ENCODE measurements at regions not wholly inside any gene's neighbourhood (a gene's known extent, or its start where the extent isn't known, plus 50 kb on each side); places are given as distances from the start of the nearest gene placed in this dataset.

- H4K8ac ChIP-seq (ENCODE audit: low read length), result no peak overlapping the region
- no peaks in the 10 kb centered on the region for H3K9me3 ChIP-seq (ENCODE audit: control insufficient read depth, low read length)
- H3K4me1 ChIP-seq (ENCODE audit: control insufficient read depth, insufficient read depth, low read depth, low read length), result no peaks in the 10 kb centered on the region
- H2BK15ac ChIP-seq (ENCODE audit: low read depth, poor library complexity, severe bottlenecking), result no peak overlapping the region
- H3K79me1 ChIP-seq (replicated peaks; ENCODE audit: low read length, poor library complexity, severe bottlenecking), result no peaks in the 10 kb centered on the region
- no peak for DNase-seq
- H2AK5ac ChIP-seq (ENCODE audit: low read length, severe bottlenecking), result no peak overlapping the region
- H3K4me2 ChIP-seq (ENCODE audit: low read length, poor library complexity, severe bottlenecking), result no peak overlapping the region
- H2BK120ac ChIP-seq (ENCODE audit: low read depth, low read length), result no peak overlapping the region
- H3K23ac ChIP-seq (ENCODE audit: low read length in 2 of 2), result no peak overlapping the region
- no peaks in the 10 kb centered on the region for H3K27me3 ChIP-seq (ENCODE audit: control insufficient read depth in 1 of 2, insufficient read depth in 1 of 2, low read length in 2 of 2)
- H4K91ac ChIP-seq (ENCODE audit: low read length), result no peak overlapping the region
- H3K14ac ChIP-seq (ENCODE audit: low read length in 2 of 2), result no peak overlapping the region
- H2AFZ ChIP-seq (ENCODE audit: low read depth, low read length), result no peak overlapping the region
- no peak overlapping the region for H2BK5ac ChIP-seq (ENCODE audit: low read depth, low read length, poor library complexity, severe bottlenecking)
- H3K4me3 ChIP-seq (ENCODE audit: insufficient read depth in 1 of 2, low read depth in 1 of 2, low read length in 2 of 2), result no peak overlapping the region
- H3K36me3 ChIP-seq (ENCODE audit: control insufficient read depth in 1 of 2, insufficient read depth in 2 of 2, low read depth in 1 of 2, low read length in 2 of 2), result no peaks in the 10 kb centered on the region
- H3K27ac ChIP-seq (ENCODE audit: low read length, poor library complexity, severe bottlenecking), result no peak overlapping the region
- H3K18ac ChIP-seq (ENCODE audit: low read depth in 1 of 2, low read length in 2 of 2), result no peak overlapping the region
- no peak overlapping the region for H2BK12ac ChIP-seq (ENCODE audit: low read length in 2 of 2)
- H3K4ac ChIP-seq (ENCODE audit: low read depth in 1 of 2, low read length in 2 of 2), result no peak overlapping the region
- no peak overlapping the region for H3K9ac ChIP-seq (ENCODE audit: low read length)
- 44% methylated on average over 3 of the region's 6 CpGs for WGBS
Measured at GRCh38 chr10:23886355-23886754, 322.6 kb upstream of the KIAA1217 start.

GRCh38 chr10:23891301-23891700, 317.6 kb upstream of the KIAA1217 start:
- Histone ChIP-seq H3K14ac (ENCODE audit: low read length in 2 of 2) (no peak overlapping the region), H4K8ac (ENCODE audit: low read length) (no peak overlapping the region), H3K79me1 (replicated peaks; ENCODE audit: low read length, poor library complexity, severe bottlenecking) (no peaks in the 10 kb centered on the region), H3K9me3 (ENCODE audit: control insufficient read depth, low read length) (no peaks in the 10 kb centered on the region), H3K27me3 (ENCODE audit: control insufficient read depth in 1 of 2, insufficient read depth in 1 of 2, low read length in 2 of 2) (no peaks in the 10 kb centered on the region), H2BK5ac (ENCODE audit: low read depth, low read length, poor library complexity, severe bottlenecking) (no peak overlapping the region), H2BK120ac (ENCODE audit: low read depth, low read length) (no peak overlapping the region), H3K36me3 (ENCODE audit: control insufficient read depth in 1 of 2, insufficient read depth in 2 of 2, low read depth in 1 of 2, low read length in 2 of 2) (no peaks in the 10 kb centered on the region), H3K27ac (ENCODE audit: low read length, poor library complexity, severe bottlenecking) (no peak overlapping the region), H3K4me1 (ENCODE audit: control insufficient read depth, insufficient read depth, low read depth, low read length) (no peaks in the 10 kb centered on the region), H3K9ac (ENCODE audit: low read length) (no peak overlapping the region), H2AK5ac (ENCODE audit: low read length, severe bottlenecking) (no peak overlapping the region), H2BK15ac (ENCODE audit: low read depth, poor library complexity, severe bottlenecking) (no peak overlapping the region), H3K18ac (ENCODE audit: low read depth in 1 of 2, low read length in 2 of 2) (no peak overlapping the region), H2BK12ac (ENCODE audit: low read length in 2 of 2) (no peak overlapping the region), H3K4me2 (ENCODE audit: low read length, poor library complexity, severe bottlenecking) (no peak overlapping the region), H2AFZ (ENCODE audit: low read depth, low read length) (no peak overlapping the region), H3K23ac (ENCODE audit: low read length in 2 of 2) (no peak overlapping the region), H4K91ac (ENCODE audit: low read length) (no peak overlapping the region), H3K4ac (ENCODE audit: low read depth in 1 of 2, low read length in 2 of 2) (no peak overlapping the region), H3K4me3 (ENCODE audit: insufficient read depth in 1 of 2, low read depth in 1 of 2, low read length in 2 of 2) (no peak overlapping the region)
- no peak for DNase-seq
- WGBS, result 44% methylated on average over 2 of the region's 4 CpGs

GRCh38 chr10:23892296-23892695, 316.6 kb upstream of the KIAA1217 start:
- no peak overlapping the region for H3K4ac ChIP-seq (ENCODE audit: low read depth in 1 of 2, low read length in 2 of 2)
- H3K27me3 ChIP-seq (ENCODE audit: control insufficient read depth in 1 of 2, insufficient read depth in 1 of 2, low read length in 2 of 2), result no peaks in the 10 kb centered on the region
- H3K79me1 ChIP-seq (replicated peaks; ENCODE audit: low read length, poor library complexity, severe bottlenecking), result no peaks in the 10 kb centered on the region
- H2BK5ac ChIP-seq (ENCODE audit: low read depth, low read length, poor library complexity, severe bottlenecking), result no peak overlapping the region
- H2AK5ac ChIP-seq (ENCODE audit: low read length, severe bottlenecking), result no peak overlapping the region
- no peaks in the 10 kb centered on the region for H3K9me3 ChIP-seq (ENCODE audit: control insufficient read depth, low read length)
- no peak overlapping the region for H2BK12ac ChIP-seq (ENCODE audit: low read length in 2 of 2)
- H3K9ac ChIP-seq (ENCODE audit: low read length), result no peak overlapping the region
- no peak overlapping the region for H2BK15ac ChIP-seq (ENCODE audit: low read depth, poor library complexity, severe bottlenecking)
- H3K4me2 ChIP-seq (ENCODE audit: low read length, poor library complexity, severe bottlenecking), result no peak overlapping the region
- no peak overlapping the region for H3K18ac ChIP-seq (ENCODE audit: low read depth in 1 of 2, low read length in 2 of 2)
- H3K36me3 ChIP-seq (ENCODE audit: control insufficient read depth in 1 of 2, insufficient read depth in 2 of 2, low read depth in 1 of 2, low read length in 2 of 2), result no peaks in the 10 kb centered on the region
- H2AFZ ChIP-seq (ENCODE audit: low read depth, low read length), result no peak overlapping the region
- no peak overlapping the region for H3K27ac ChIP-seq (ENCODE audit: low read length, poor library complexity, severe bottlenecking)
- H2BK120ac ChIP-seq (ENCODE audit: low read depth, low read length), result no peak overlapping the region
- no peak overlapping the region for H4K8ac ChIP-seq (ENCODE audit: low read length)
- no peak overlapping the region for H4K91ac ChIP-seq (ENCODE audit: low read length)
- H3K4me3 ChIP-seq (ENCODE audit: insufficient read depth in 1 of 2, low read depth in 1 of 2, low read length in 2 of 2), result no peak overlapping the region
- H3K4me1 ChIP-seq (ENCODE audit: control insufficient read depth, insufficient read depth, low read depth, low read length), result no peaks in the 10 kb centered on the region
- no peak overlapping the region for H3K14ac ChIP-seq (ENCODE audit: low read length in 2 of 2)
- no peak for DNase-seq
- H3K23ac ChIP-seq (ENCODE audit: low read length in 2 of 2), result no peak overlapping the region

GRCh38 chr10:23897267-23897666, 311.7 kb upstream of the KIAA1217 start:
- H3K23ac ChIP-seq (ENCODE audit: low read length in 2 of 2), result no peak overlapping the region
- H3K4me3 ChIP-seq (ENCODE audit: insufficient read depth in 1 of 2, low read depth in 1 of 2, low read length in 2 of 2), result no peak overlapping the region
- H4K91ac ChIP-seq (ENCODE audit: low read length), result no peak overlapping the region
- H3K4me2 ChIP-seq (ENCODE audit: low read length, poor library complexity, severe bottlenecking), result no peak overlapping the region
- no peak overlapping the region for H2AK5ac ChIP-seq (ENCODE audit: low read length, severe bottlenecking)
- H3K27me3 ChIP-seq (ENCODE audit: control insufficient read depth in 1 of 2, insufficient read depth in 1 of 2, low read length in 2 of 2), result no peaks in the 10 kb centered on the region
- no peak overlapping the region for H3K9ac ChIP-seq (ENCODE audit: low read length)
- no peak overlapping the region for H2BK120ac ChIP-seq (ENCODE audit: low read depth, low read length)
- no peak overlapping the region for H2BK15ac ChIP-seq (ENCODE audit: low read depth, poor library complexity, severe bottlenecking)
- no peak overlapping the region for H2BK12ac ChIP-seq (ENCODE audit: low read length in 2 of 2)
- H3K14ac ChIP-seq (ENCODE audit: low read length in 2 of 2), result no peak overlapping the region
- 79% methylated on average over 4 of the region's 4 CpGs for WGBS
- no peaks in the 10 kb centered on the region for H3K9me3 ChIP-seq (ENCODE audit: control insufficient read depth, low read length)
- H3K36me3 ChIP-seq (ENCODE audit: control insufficient read depth in 1 of 2, insufficient read depth in 2 of 2, low read depth in 1 of 2, low read length in 2 of 2), result no peaks in the 10 kb centered on the region
- no peak overlapping the region for H3K18ac ChIP-seq (ENCODE audit: low read depth in 1 of 2, low read length in 2 of 2)
- no peaks in the 10 kb centered on the region for H3K79me1 ChIP-seq (replicated peaks; ENCODE audit: low read length, poor library complexity, severe bottlenecking)
- H4K8ac ChIP-seq (ENCODE audit: low read length), result no peak overlapping the region
- DNase-seq, result no peak
- H3K4ac ChIP-seq (ENCODE audit: low read depth in 1 of 2, low read length in 2 of 2), result no peak overlapping the region
- no peak overlapping the region for H2BK5ac ChIP-seq (ENCODE audit: low read depth, low read length, poor library complexity, severe bottlenecking)
- H3K27ac ChIP-seq (ENCODE audit: low read length, poor library complexity, severe bottlenecking), result no peak overlapping the region
- no peak overlapping the region for H2AFZ ChIP-seq (ENCODE audit: low read depth, low read length)
- no peaks in the 10 kb centered on the region for H3K4me1 ChIP-seq (ENCODE audit: control insufficient read depth, insufficient read depth, low read depth, low read length)
